ENCODE measurements at regions not wholly inside any gene's neighbourhood (a gene's known extent, or its start where the extent isn't known, plus 50 kb on each side); places are given as distances from the start of the nearest gene placed in this dataset.

GRCh38 chr11:131219646-131220045 is 150.8 kb upstream of the NTM start:
- ChIA-PET CTCF (ENCODE audit: low intra/inter-chr PET ratio) (no interaction called here), POLR2A (no interaction called here)
- in situ Hi-C loops (cut with MboI) (no loop called here), intact Hi-C loops (cut with micrococcal nuclease) (no loop called here)
- no peak overlapping the region for H3K4me2 ChIP-seq (ENCODE audit: insufficient read depth, low read length)
- H3K27me3 ChIP-seq (ENCODE audit: control insufficient read depth in 2 of 2, insufficient read depth in 2 of 2, low read length in 2 of 2) = no peaks in the 10 kb centered on the region
- no peak for DNase-seq (ENCODE audit: extremely low read depth in 1 of 4, low spot score in 3 of 4)
- H3K36me3 ChIP-seq (ENCODE audit: control insufficient read depth, insufficient read depth, low read length) = no peaks in the 10 kb centered on the region
- no peak overlapping the region for H2AFZ ChIP-seq (ENCODE audit: low read depth, low read length)
- no peak overlapping the region for H3K4me3 ChIP-seq
- TF ChIP-seq MEF2D (tag; conservative IDR thresholded peaks at IDR 0.05; ENCODE audit: low read depth) = no peak
- TF ChIP-seq E4F1 (CRISPR knock-in tag; IDR thresholded peaks at IDR 0.05; ENCODE audit: borderline replicate concordance) = no peak
- TF ChIP-seq YBX1 (IDR thresholded peaks at IDR 0.05) = no peak
- no peak for TF ChIP-seq ARHGAP35 (IDR thresholded peaks at IDR 0.05; ENCODE audit: partially characterized antibody)
- no peak for TF ChIP-seq FOXK2 (conservative IDR thresholded peaks at IDR 0.05 in 1 of 2, IDR thresholded peaks at IDR 0.05 in 1 of 2; ENCODE audit: low read depth in 2 of 2)
- no peak for TF ChIP-seq ZNF444 (CRISPR knock-in tag; IDR thresholded peaks at IDR 0.05)
- TF ChIP-seq E2F6 (IDR thresholded peaks at IDR 0.05; ENCODE audit: borderline replicate concordance in 1 of 2, extremely low read depth in 1 of 2, insufficient read depth in 1 of 2, insufficient read length in 1 of 2, low read depth in 1 of 2, low read length in 1 of 2, poor library complexity in 1 of 2, severe bottlenecking in 1 of 2) = no peak
- TF ChIP-seq RREB1 (CRISPR knock-in tag; IDR thresholded peaks at IDR 0.05) = no peak
- no peak for TF ChIP-seq ZNF695 (CRISPR knock-in tag; IDR thresholded peaks at IDR 0.05)
- no peak for TF ChIP-seq ZEB2 (IDR thresholded peaks at IDR 0.05)
- no peak for TF ChIP-seq BDP1 (IDR thresholded peaks at IDR 0.05; ENCODE audit: insufficient read depth, insufficient read length)
- no peak for TF ChIP-seq MBD1 (CRISPR knock-in tag; IDR thresholded peaks at IDR 0.05)
- no peaks in the 10 kb centered on the region for H3K4me1 ChIP-seq (replicated peaks in 1 of 2; ENCODE audit: control insufficient read depth in 2 of 2, insufficient read depth in 2 of 2, low read length in 2 of 2)
- ATAC-seq = no peak
- H3K27ac ChIP-seq (ENCODE audit: extremely low read depth, low read depth, low read length) = no peak overlapping the region
- H3K9me3 ChIP-seq (replicated peaks; ENCODE audit: control insufficient read depth, insufficient read depth, low read depth, low read length) = no peaks in the 10 kb centered on the region
- H4K20me1 ChIP-seq (replicated peaks; ENCODE audit: control insufficient read depth, insufficient read depth, low read length) = no peaks in the 10 kb centered on the region
- no peak for FAIRE-seq
- no peak overlapping the region for H3K9ac ChIP-seq (ENCODE audit: insufficient read depth in 1 of 2, low read depth in 2 of 2, low read length in 2 of 2)
- no peaks in the 10 kb centered on the region for H3K9me1 ChIP-seq (ENCODE audit: control insufficient read depth, insufficient read depth, low read length)
- BruUV-seq (replicated peaks) = no TSS peak
- no peaks in the 10 kb centered on the region for H3K79me2 ChIP-seq (ENCODE audit: control insufficient read depth, insufficient read depth, low read length)

All from K562 (cell line).